AG04449 (cell line): ENCODE measurements at regions not wholly inside any gene's neighbourhood (a gene's known extent, or its start where the extent isn't known, plus 50 kb on each side); places are given as distances from the start of the nearest gene placed in this dataset.

Experiments
- CTCF ChIA-PET: fragments of 350-600 bp; formaldehyde crosslinking; extraction: SDS; loops from one replicate; lab custom pipeline; 2021; ENCODE audit warnings: antibody characterized with exemption; lab: Yijun Ruan, JAX
- POLR2A ChIA-PET: fragments of 400-600, 350-600 bp; formaldehyde crosslinking; extraction: SDS; loops from one replicate; lab custom pipeline; 2020; ENCODE audit warnings: antibody characterized with exemption, inconsistent platforms; lab: Yijun Ruan, JAX
- DNase-seq: peaks from one replicate; pipeline ENCODE4 v3.0.0-alpha.2; 2010; ENCODE audit warnings: low read depth, low spot score
- H3K4me3 ChIP-seq: 2 replicates; pipeline ENCODE4 v1.5.1; 2011; ENCODE audit warnings: low read depth, mild to moderate bottlenecking, control low read depth, low read length
- TF ChIP-seq, protein P1 (sequence below): IDR thresholded peaks from one replicate; pipeline ENCODE4 v1.5.1; 2011; ENCODE audit warnings: mild to moderate bottlenecking, moderate library complexity, low read length, control low read depth, inconsistent platforms; ENCODE audit not compliant: insufficient read depth; ENCODE audit errors: missing control alignments

DNA sequence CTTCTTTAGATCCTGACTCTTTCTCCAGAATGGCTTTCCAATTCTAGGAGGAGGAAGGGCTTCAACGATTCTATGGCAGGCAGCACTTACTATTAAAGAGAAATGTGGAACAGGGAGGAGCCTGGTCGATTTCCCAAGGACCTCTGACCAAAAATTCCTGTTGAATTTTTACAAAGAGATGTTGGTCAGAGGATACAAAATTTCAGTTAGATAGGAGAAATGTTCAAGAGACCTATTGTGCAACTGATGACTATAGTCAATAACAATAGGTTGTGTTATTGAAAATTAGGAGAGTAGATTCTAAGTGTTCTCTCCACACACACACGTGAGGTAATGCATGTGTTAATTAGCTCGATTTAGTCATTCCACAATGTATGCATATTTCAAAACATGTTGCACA, 130.1 kb upstream of the TNFAIP3 start:
- POLR2A ChIA-PET: no interaction called here
- DNase-seq: no peak
- CTCF ChIA-PET: interaction anchor here (1.7 kb wide), 1 partner anchor 130 kb away, joined by 4 read pairs; the partner anchor contains the start of gene TNFAIP3

DNA sequence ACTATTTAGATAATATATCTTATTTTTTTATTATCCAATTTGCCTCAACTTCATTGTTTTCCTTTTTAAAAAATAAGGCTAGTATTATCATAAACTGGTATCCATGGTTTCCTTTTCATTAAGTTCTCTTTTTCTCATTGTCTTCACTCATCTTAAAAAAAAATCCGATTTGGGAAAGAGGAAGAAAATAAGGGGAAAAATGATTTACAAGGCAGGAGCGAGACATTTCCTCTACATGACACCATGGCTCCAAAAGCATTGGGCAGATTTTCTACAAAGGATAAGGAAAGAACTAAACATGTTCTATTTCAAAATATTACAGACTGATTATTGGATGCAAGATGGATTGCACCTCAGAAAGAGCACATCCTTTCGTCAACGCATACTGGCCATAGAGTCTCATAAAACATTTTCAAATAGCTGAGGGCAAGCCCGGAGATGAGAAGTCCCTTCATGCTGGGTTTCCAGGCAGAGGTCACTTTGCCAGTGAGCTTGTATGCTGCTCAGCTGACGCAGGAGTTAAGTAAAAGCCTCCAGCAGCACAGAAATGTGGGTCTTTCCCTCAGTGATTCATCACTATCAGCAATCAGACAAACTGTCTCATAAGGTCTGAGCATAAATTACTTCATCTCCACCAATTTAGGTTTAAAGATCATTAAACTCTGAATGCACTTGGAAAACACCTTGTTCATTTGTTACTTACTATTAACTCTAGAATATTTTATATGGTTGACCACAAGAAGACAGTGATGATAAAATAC, 129.0 kb upstream of the TNFAIP3 start:
- TF ChIP-seq, protein P1, sequence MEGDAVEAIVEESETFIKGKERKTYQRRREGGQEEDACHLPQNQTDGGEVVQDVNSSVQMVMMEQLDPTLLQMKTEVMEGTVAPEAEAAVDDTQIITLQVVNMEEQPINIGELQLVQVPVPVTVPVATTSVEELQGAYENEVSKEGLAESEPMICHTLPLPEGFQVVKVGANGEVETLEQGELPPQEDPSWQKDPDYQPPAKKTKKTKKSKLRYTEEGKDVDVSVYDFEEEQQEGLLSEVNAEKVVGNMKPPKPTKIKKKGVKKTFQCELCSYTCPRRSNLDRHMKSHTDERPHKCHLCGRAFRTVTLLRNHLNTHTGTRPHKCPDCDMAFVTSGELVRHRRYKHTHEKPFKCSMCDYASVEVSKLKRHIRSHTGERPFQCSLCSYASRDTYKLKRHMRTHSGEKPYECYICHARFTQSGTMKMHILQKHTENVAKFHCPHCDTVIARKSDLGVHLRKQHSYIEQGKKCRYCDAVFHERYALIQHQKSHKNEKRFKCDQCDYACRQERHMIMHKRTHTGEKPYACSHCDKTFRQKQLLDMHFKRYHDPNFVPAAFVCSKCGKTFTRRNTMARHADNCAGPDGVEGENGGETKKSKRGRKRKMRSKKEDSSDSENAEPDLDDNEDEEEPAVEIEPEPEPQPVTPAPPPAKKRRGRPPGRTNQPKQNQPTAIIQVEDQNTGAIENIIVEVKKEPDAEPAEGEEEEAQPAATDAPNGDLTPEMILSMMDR: no peak
- ChIA-PET POLR2A (no interaction called here), CTCF (no interaction called here)
- peak; percentile 58 for DNase-seq
- H3K4me3 ChIP-seq: no peak overlapping the region

More for the DNA sequence above, 130.1 kb upstream of the TNFAIP3 start:
- TF ChIP-seq, protein P1: no peak
- H3K4me3 ChIP-seq: no peak overlapping the region

DNA sequence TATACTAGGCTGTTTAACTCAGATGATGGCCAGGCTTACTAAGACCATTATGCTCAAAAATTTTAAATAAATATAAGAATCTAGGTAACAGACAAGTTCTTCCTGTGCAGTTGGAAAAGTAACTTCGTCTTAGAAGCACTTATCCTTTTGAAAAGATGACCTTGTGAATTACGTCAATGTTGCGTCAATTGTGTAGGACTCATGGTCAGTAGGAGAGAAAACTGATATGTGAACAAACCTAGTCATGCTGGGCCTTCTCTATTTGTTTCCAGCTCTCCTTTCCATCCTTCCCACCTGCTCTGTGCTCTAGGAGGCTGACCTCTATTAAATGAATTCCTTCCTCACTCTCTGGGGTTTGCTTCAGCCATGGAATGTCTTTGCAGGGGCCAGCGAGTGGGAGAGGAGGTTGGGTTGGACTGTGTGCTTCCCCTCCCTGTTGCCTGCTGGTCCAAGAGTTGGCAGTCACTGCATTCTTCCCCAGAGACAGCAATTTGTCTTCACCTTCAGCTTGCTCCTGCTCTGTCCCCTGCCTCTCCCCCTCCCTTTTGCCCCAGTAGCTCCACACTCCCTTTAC, 128.0 kb upstream of the TNFAIP3 start:
- CTCF ChIA-PET: no interaction called here

DNA sequence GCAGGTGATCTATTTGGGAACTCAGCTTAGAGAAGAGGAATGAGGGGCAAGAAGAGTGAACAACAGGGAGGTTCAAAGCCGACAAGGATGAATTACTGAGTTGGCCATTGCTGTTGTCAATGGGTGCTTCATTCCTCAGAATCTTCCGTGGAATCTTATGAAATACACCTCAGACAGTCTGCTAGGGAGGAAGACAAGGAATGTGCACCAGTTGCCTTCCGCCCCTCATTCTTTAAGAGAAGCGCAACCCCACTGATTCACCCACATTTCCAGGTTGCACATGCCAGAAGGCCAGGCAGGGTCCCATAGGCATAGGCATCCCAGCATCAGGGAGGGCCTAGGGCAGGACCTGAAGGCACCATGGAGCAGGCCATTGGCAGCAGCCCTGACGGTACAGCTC, 127.5 kb upstream of the TNFAIP3 start:
- ChIA-PET CTCF (no interaction called here), POLR2A (no interaction called here)
- TF ChIP-seq, protein P1: no peak
- no peak overlapping the region for H3K4me3 ChIP-seq
- no peak for DNase-seq

More for the DNA sequence above, 128.0 kb upstream of the TNFAIP3 start:
- POLR2A ChIA-PET: no interaction called here
- no peak overlapping the region for H3K4me3 ChIP-seq
- TF ChIP-seq, protein P1: no peak
- DNase-seq: no peak

DNA sequence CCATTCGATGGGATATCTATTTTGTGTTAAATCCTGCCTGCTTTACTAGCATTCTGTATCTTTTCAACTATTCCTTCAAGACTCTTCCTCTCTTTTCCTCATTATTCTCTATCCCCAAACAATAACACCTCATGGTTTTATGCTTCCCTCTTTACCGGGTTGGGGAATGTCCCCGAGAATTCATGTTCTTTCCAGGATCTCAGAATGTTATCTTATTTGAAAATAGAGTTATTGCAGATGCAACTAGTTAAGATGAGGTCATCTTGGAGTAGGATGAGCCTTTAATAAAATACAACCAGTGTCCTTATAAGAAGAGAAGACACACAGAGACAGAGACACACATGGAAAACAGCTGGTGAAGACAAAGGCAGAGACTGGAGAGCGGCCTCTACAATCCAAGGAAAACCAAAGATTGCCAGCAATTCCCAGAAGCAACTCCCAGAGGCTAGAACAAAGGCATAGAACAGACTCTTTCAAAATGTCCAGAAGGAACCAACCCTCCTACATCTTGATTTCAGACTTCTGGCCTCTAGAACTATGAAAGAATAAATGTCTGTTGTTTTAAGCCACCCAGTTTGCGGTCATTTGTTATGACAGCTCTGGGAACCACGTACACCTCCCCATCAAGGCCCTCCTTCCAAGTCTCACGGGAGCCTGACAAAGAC, 126.8 kb upstream of the TNFAIP3 start:
- CTCF ChIA-PET: no interaction called here
- POLR2A ChIA-PET: no interaction called here
- H3K4me3 ChIP-seq: no peak overlapping the region
- TF ChIP-seq, protein P1: no peak
- DNase-seq: no peak
